Activated CD4-positive, alpha-beta T cell treated with anti-CD3 and anti-CD28 coated beads for 24 hours (primary cell): ENCODE measurements at regions not wholly inside any gene's neighbourhood (a gene's known extent, or its start where the extent isn't known, plus 50 kb on each side); places are given as distances from the start of the nearest gene placed in this dataset.

Experiments used
- DNase-seq, 2 donors: peaks; one replicate each; pipeline ENCODE4 v3.0.0-alpha.2; 2020; ENCODE audit warnings: low read depth in 2 of 2

DNA sequence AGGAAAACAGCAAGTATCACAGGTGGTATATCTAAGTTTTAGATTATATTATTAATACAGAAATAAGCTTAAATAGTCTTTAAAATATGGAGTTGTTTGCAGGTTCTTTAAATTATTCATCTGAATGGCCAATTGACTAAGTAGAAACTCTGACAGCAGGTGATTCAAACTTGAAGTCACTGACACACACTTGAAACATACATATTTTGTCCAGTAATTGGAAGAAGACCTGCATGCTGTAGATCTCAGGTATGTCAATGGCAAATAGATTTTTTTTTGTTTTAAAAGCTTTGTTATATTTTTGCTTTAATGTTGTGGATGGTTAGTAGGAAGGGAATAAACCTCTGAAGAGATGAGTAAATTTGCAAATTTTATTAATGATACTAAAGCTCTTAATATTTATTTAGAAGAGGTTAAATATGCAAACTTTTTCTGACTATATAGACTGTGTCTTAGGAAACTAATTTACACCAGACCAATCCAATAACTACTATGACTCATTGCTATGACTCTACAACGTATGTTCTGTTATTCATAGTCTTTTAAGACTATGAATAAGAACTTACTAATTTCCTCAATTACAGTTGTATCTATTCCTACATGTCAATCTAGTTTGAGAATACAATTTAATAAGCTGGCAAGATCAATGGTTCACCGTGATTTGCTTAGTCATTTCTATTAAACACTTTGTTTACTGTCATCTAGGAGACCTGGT, 53.9 kb upstream of the RORB start:
- DNase-seq: no peak

DNA sequence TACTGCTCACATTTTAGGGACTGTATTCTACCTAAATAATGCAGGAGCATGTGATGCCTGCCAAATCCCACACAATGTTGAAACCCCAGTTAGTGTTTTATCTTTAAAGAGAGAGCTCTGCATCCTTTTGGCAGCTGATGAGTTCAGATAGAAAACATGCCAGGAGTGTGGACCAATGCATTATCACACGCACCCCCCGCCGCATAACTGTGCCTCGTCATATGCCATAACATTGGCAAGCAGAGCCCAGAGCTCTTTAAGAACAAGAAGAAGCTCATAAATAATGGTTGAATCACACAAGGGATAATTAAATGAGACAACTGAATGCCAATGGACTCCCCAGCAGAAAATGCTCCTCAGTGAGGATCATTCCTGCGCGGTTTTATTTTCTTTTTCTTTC, 52.8 kb upstream of the RORB start:
- no peak for DNase-seq
